ENCODE measurements at regions not wholly inside any gene's neighbourhood (a gene's known extent, or its start where the extent isn't known, plus 50 kb on each side); places are given as distances from the start of the nearest gene placed in this dataset.

- Histone ChIP-seq H3K4me3 (no peak overlapping the region), H3K4me2 (ENCODE audit: insufficient read depth, low read length) (no peak overlapping the region), H4K20me1 (replicated peaks; ENCODE audit: control insufficient read depth, insufficient read depth, low read length) (no peaks in the 10 kb centered on the region), H2AFZ (ENCODE audit: low read depth, low read length) (no peak overlapping the region), H3K79me2 (ENCODE audit: control insufficient read depth, insufficient read depth, low read length) (no peaks in the 10 kb centered on the region), H3K9me1 (ENCODE audit: control insufficient read depth, insufficient read depth, low read length) (no peaks in the 10 kb centered on the region), H3K4me1 (replicated peaks in 1 of 2; ENCODE audit: control insufficient read depth in 2 of 2, insufficient read depth in 2 of 2, low read length in 2 of 2) (no peaks in the 10 kb centered on the region), H3K27ac (ENCODE audit: extremely low read depth, low read depth, low read length) (no peak overlapping the region), H3K9ac (ENCODE audit: insufficient read depth in 1 of 2, low read depth in 2 of 2, low read length in 2 of 2) (no peak overlapping the region), H3K9me3 (replicated peaks; ENCODE audit: control insufficient read depth, insufficient read depth, low read depth, low read length) (peaks cover 3% of the 10 kb centered on the region), H3K36me3 (ENCODE audit: control insufficient read depth, insufficient read depth, low read length) (no peaks in the 10 kb centered on the region), H3K27me3 (ENCODE audit: control insufficient read depth in 2 of 2, insufficient read depth in 2 of 2, low read length in 2 of 2) (no peaks in the 10 kb centered on the region)
- ChIA-PET POLR2A (no interaction called here), CTCF (ENCODE audit: low intra/inter-chr PET ratio) (no interaction called here)
- ATAC-seq (no peak), FAIRE-seq (no peak), DNase-seq (ENCODE audit: extremely low read depth in 1 of 4, low spot score in 3 of 4) (no peak)
- no TSS peak for BruUV-seq (replicated peaks)
- in situ Hi-C loops (cut with MboI), result no loop called here
- intact Hi-C loops (cut with micrococcal nuclease), result no loop called here
- 2% methylated on average over 3 of the region's 3 CpGs for WGBS (ENCODE audit: insufficient coverage, low coverage, missing lambda C conversion rate)
- TF ChIP-seq MAFF (IDR thresholded peaks at IDR 0.05; ENCODE audit: low read length) (peak; percentile 16; the same call in 1 of the 2 replicates), ZNF316 (IDR thresholded peaks at IDR 0.05) (peak; percentile 41; the same call in 1 of the 2 replicates), SMC3 (conservative IDR thresholded peaks at IDR 0.05; ENCODE audit: insufficient read depth, low read depth, low read length) (no peak), MAFG (tag; conservative IDR thresholded peaks at IDR 0.05) (0 out of 2 replicates have a peak, but pooled peaks have one; percentile 18)
Measured at GRCh38 chr3:18680758-18681157, 255.6 kb upstream of the SATB1 start.

DNA sequence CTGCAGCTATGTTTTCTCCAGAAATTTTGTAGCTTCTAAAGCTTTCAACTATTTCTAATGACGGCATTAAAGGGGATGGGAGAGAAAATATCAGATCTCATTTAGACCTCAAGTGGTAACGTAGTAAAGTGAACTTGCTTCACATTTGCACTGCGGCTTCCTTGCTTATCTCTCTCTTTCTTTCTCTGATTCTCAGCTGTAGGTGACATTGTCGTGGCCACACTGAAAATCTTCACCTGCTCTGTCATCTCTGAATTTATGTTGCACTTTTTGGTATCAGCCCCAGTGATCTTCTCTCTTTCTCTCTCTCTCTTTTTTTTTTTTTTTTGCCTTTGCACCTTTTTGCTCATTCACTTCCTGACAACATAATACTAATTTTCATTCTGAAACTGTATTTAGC, 254.1 kb upstream of the SATB1 start:
- no peaks in the 10 kb centered on the region for H3K79me2 ChIP-seq (ENCODE audit: control insufficient read depth, insufficient read depth, low read length)
- H3K9ac ChIP-seq (ENCODE audit: insufficient read depth in 1 of 2, low read depth in 2 of 2, low read length in 2 of 2), result no peak overlapping the region
- H3K36me3 ChIP-seq (ENCODE audit: control insufficient read depth, insufficient read depth, low read length), result no peaks in the 10 kb centered on the region
- POLR2A ChIA-PET, result no interaction called here
- H4K20me1 ChIP-seq (replicated peaks; ENCODE audit: control insufficient read depth, insufficient read depth, low read length), result no peaks in the 10 kb centered on the region
- H3K27me3 ChIP-seq (ENCODE audit: control insufficient read depth in 2 of 2, insufficient read depth in 2 of 2, low read length in 2 of 2), result no peaks in the 10 kb centered on the region
- FAIRE-seq (no peak), DNase-seq (ENCODE audit: extremely low read depth in 1 of 4, low spot score in 3 of 4) (no peak), ATAC-seq (no peak)
- no peak overlapping the region for H3K4me2 ChIP-seq (ENCODE audit: insufficient read depth, low read length)
- intact Hi-C loops (cut with micrococcal nuclease) (no loop called here), in situ Hi-C loops (cut with MboI) (no loop called here)
- no peak overlapping the region for H3K27ac ChIP-seq (ENCODE audit: extremely low read depth, low read depth, low read length)
- BruUV-seq (replicated peaks), result no TSS peak
- no peaks in the 10 kb centered on the region for H3K4me1 ChIP-seq (replicated peaks in 1 of 2; ENCODE audit: control insufficient read depth in 2 of 2, insufficient read depth in 2 of 2, low read length in 2 of 2)
- no peak overlapping the region for H2AFZ ChIP-seq (ENCODE audit: low read depth, low read length)
- TF ChIP-seq NR4A1 (CRISPR knock-in tag; IDR thresholded peaks at IDR 0.05) (no peak), NR4A1 (tag; IDR thresholded peaks at IDR 0.05) (no peak), ATF1 (CRISPR knock-in tag; IDR thresholded peaks at IDR 0.05) (no peak), ATF1 (tag; IDR thresholded peaks at IDR 0.05) (no peak), NONO (IDR thresholded peaks at IDR 0.05; ENCODE audit: low read depth in 2 of 2, low read length in 1 of 2) (no peak), HIVEP1 (CRISPR knock-in tag; IDR thresholded peaks at IDR 0.05) (no peak)
- H3K9me3 ChIP-seq (replicated peaks; ENCODE audit: control insufficient read depth, insufficient read depth, low read depth, low read length), result peaks cover 3% of the 10 kb centered on the region
- CTCF ChIA-PET (ENCODE audit: low intra/inter-chr PET ratio), result no interaction called here
- no peaks in the 10 kb centered on the region for H3K9me1 ChIP-seq (ENCODE audit: control insufficient read depth, insufficient read depth, low read length)
- H3K4me3 ChIP-seq, result no peak overlapping the region
- 1% methylated on average over 4 of the region's 4 CpGs for WGBS (ENCODE audit: insufficient coverage, low coverage, missing lambda C conversion rate)

Measured in K562 (cell line).